Activated CD4-positive, alpha-beta T cell treated with anti-CD3 and anti-CD28 coated beads for 48 hours (primary cell): ENCODE measurements at regions not wholly inside any gene's neighbourhood (a gene's known extent, or its start where the extent isn't known, plus 50 kb on each side); places are given as distances from the start of the nearest gene placed in this dataset.
"Not testable (repeated sequence)": the region's sequence is repeated elsewhere in the genome, so short reads cannot be mapped to it uniquely, and the experiment has no call there.

Experiments
- DNase-seq: peaks from one replicate; pipeline ENCODE4 v3.0.0-alpha.2; 2020

- not testable (repeated sequence) for DNase-seq
Measured at GRCh38 chr1:221552792-221553191, 189.1 kb downstream of the DUSP10 start.

DNA sequence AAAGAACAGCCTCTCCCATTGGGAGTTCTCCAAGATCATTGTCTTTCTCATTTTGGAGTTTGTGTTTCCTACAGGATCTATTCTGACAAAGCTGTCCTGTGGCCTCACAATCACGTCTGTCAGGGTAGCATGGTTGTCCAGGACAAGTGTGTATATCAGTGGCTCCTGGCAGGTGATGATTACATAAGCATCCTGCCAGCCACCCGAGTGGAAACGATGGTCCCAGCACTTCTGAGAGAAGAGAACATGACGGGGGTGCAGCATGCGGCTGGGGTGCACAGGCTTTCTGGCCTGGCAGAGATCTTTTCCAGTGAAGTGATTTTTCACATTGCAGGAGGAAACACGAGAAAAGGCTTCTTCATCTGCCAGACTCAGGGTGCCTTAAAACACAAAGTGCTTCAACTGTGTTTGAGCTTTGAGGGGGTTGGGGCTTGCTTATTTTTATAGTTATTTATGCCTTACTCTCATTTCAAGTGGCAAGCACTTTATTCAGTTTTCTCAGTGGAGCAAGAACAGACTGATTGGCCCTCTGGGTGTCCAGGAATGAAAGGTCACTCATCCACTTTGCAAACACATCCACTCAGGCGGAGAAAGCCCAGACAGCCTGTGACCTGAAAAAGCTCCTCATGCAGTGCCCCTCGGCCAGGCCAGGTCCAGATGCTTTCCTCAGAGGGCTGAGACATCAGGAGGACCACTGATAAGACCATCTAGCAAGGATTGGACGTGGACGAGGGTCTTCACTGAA lies 186.0 kb downstream of the DUSP10 start:
- no peak for DNase-seq

DNA sequence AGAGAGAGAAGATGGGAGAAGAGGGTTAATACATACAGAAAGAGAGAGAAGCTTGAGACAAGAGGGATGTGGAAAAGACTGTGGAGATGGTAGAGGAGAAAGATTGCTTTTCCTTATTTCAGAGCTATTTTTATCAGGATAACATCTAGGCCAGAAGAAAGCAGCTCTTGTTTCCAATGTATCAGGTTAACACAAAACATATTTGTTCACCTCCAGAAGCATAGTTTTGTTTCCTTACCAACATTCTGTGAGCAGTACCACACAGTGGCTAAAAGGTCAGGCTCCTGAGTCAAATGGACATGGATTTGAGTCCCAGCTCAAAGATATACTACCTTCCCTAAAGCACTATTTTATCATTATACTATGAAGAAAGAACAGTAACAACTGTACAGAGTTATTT lies 185.5 kb downstream of the DUSP10 start:
- no peak for DNase-seq

- no peak for DNase-seq
Measured at GRCh38 chr1:221557013-221557412, 184.9 kb downstream of the DUSP10 start.

DNA sequence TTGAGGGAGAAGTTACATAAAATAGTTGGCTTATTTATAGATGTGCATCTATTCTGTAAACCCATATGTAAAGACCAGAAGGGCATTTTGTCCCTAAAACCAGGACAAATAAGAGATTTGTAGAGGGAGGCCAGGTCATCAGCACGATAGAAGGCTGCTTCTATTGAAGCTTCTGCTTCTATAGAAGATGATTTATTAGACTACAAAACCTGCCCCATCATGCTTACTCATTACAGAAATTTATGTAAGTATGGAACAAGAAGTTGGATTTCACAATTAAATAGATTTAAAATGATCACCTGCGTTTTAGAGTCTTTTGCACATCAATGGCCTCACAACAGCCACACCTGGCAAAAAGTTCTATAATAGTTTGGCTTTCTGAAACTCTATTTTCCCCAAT lies 183.5 kb downstream of the DUSP10 start:
- DNase-seq = no peak

- DNase-seq = no peak
Measured at GRCh38 chr1:221559911-221560310, 182.0 kb downstream of the DUSP10 start.

- DNase-seq = no peak
Measured at GRCh38 chr1:221562542-221563475, 179.1 kb downstream of the DUSP10 start.

GRCh38 chr1:221563476-221563921 lies 178.4 kb downstream of the DUSP10 start:
- DNase-seq = no peak

- DNase-seq = no peak
Measured at GRCh38 chr1:221564891-221565290, 177.0 kb downstream of the DUSP10 start.

DNA sequence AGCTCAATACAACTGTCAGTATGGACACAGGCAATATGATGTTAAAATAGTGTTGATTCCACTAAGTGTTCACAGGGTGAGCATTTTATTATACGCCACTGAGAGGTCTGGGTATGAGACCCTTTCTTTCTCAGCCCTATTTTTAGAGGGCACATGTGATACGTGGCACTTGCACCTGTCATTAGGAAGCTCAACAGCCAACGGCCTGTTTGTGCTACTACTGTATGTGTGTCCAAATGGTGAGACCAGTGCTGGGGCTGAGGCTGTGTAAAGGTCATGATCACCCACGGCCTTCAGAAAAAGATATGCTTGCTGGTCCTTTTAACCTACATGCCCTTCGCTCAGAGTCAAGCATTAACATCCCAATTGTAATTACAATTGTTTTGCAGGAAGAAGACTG lies 176.2 kb downstream of the DUSP10 start:
- DNase-seq = no peak

DNA sequence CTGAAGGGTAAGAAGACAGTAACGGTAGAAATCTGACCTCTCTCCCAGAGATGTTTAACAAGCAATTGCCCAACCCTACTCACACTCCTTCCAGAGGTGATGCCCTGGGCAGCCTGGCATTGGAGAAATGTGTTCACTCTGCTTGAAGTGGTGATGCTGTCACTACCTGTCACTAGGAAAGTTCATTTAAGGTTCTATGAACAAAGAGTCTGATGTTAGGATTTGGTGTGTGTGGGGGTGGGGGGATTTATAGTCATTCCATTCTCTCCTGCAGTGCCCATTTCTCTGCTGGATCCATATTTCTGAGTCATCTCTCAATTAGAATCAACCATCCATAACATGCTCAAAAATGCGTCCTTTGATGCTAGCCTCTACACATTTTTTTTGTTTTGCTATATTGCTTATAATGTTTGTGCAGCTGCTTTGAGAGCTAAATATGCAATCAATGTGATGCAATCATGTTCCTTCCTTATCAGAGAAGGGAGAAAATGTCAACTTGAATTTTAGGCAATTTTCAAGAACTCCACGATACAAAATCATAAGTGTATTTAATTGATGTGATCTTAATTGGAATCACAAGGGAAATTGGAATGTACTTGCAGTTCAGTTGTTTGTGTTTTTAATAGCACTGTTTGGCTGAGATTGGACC lies 173.9 kb downstream of the DUSP10 start:
- no peak for DNase-seq

GRCh38 chr1:221573756-221574155 lies 168.1 kb downstream of the DUSP10 start:
- no peak for DNase-seq

DNA sequence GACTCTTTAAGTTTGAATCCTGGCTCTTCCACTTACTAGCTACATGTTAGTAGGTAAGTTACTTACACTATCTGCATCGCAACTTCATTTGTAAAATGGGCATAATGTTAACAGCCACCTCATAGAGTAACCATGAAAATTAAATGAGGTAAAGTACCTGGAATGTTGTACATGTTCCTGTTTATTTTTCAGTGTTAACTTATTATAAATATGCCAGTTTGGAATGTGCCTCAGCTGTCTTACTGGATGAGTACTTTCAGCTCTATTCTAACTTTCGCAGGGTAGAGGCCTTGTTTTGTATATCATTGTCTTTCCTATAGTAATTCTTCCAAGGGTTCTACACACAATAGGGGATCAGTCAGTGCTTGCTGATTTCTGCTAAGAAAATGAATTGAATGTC lies 167.4 kb downstream of the DUSP10 start:
- no peak for DNase-seq

- no peak for DNase-seq
Measured at GRCh38 chr1:221575605-221576004, 166.3 kb downstream of the DUSP10 start.

DNA sequence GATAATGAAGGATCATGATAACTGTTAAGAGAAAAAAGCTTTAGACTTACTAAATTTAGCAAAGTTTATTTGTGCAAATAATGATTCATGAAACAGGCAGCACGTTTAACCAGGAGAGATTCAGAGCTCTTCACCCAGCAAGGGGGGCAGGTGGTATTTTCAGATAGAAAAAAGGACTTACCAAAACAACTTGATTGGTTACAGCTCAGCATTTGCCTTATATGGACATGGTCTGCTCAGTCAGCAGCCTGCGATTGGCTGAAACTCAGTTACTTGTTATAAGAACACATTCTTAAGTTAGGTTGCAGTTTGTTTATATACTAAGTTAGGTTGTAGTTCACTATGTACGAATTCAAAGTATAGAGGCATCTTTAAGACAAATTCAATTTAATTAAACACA lies 165.6 kb downstream of the DUSP10 start:
- DNase-seq = no peak

- DNase-seq = no peak
Measured at GRCh38 chr1:221583465-221583864, 158.4 kb downstream of the DUSP10 start.

DNA sequence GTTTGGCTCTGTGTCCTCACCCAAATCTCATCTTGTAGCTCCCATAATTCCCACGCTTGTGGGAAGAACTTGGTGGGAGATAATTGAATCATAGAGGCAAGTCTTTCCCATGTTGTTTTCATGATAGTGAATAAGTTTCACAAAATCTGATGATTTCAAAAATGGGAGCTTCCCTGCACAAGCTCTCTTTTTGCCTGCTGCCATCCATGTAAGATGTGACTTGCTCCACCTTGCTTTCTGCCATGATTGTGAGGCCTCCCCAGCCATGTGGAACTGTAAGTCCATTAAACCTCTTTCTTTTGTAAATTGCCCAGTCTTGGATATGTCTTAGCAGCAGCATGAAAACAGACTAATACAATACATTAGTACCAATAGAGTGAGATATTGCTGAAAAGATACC lies 154.9 kb downstream of the DUSP10 start:
- not testable (repeated sequence) for DNase-seq

GRCh38 chr1:221591250-221591649 lies 150.6 kb downstream of the DUSP10 start:
- DNase-seq = not testable (repeated sequence)

DNA sequence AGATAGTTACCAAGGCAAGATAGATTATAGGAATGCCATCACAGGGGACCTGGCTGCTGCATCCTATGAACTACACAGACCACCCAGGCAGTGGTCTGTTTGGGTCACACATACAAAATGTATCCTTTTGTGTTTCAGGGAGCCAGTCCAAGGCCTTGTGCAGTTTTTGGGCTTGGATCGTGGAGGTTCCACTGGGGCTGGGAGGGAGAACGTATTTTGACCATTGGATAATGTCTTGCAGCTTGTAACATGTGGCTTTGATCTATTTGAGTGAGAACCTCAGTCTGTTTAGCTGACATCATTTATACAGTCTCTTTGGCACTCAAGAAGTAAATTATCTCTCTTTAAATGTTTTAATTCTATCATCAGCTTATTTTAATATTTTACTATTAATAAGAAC lies 147.3 kb downstream of the DUSP10 start:
- DNase-seq = no peak

DNA sequence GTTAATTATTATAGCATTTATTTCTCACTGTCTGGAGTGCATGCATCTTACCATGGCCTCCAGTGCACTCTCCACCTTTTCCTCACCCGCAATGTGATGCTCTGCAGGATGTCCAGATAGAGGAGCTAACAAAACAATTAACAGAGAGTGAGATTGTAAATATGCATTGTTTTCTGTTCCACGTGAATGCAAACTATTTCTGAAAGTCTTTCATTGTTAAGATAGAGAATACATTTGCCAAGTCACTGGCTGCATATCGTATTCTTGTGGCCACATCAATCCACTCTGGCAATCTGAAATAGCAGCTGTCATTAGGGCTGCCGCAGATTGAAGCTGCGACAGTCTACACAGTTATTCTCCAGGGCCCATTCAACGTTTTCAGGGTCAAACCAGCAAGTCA lies 143.8 kb downstream of the DUSP10 start:
- DNase-seq = no peak

- DNase-seq = no peak
Measured at GRCh38 chr1:221601166-221601565, 140.7 kb downstream of the DUSP10 start.

DNA sequence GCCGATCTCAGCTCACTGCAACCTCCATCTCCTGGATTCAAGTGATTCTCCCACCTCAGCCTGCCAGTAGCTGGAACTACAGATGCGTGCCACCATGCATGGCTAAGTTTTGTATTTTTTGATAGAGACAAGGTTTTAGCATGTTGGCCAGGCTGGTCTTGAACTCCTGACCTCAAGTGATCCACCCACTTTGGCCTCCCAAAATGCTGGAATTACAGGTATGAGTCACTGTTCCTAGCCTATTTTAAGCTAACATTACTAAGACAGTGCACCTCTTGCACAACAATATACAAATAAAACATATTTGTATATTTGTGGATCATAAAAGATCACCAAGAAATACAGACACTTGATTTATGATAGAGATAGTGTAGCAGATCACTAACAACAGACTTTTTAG lies 139.1 kb downstream of the DUSP10 start:
- DNase-seq = no peak

DNA sequence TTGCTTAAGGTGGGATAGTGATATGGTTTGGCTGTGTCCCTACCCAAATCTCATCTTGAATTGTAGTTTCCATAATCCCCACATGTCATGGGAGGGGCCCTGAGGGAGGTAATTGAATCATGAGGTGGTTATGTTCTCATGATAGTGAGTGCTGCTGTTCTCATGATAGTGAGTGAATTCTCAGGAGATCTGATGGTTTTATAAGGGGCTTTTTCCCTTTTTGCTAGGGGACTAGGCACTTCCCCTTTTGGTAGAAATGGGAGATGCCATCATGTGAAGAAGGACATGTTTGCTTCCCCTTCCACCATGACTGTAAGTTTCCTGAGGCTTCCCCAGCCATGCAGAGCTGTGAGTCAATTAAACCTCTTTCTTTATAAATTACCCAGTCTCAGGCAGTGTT lies 137.5 kb downstream of the DUSP10 start:
- DNase-seq = not testable (repeated sequence)

DNA sequence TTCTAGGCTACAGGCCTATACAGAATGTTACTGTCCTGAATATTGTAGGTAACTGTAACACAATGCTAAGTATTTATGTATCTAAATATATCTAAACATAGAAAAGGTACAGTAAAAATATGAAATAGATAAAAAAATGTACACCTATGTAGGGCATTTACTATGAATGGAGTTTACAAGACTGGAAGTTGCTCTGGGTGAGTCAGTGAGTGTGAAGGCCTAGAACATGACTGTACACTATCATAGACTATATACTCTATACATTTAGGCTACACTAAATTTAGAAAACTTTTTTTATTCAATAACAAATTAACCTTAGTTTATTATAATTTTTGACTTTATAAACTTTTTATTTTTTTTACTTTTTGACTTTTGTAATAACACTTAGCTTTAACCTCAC lies 136.9 kb downstream of the DUSP10 start:
- no peak for DNase-seq
